Esophagus squamous epithelium (tissue), 4 donors: ENCODE measurements at regions not wholly inside any gene's neighbourhood (a gene's known extent, or its start where the extent isn't known, plus 50 kb on each side); places are given as distances from the start of the nearest gene placed in this dataset.

Source experiments
- POLR2A ChIP-seq, 4 donors: fragments of 450-650 bp; IDR thresholded peaks; one replicate each; pipeline ENCODE4 v1.6.1; 2017; ENCODE audit warnings: antibody characterized with exemption in 4 of 4, mild to moderate bottlenecking in 4 of 4, moderate library complexity in 3 of 4
- TF ChIP-seq, protein P1 (sequence below), 6 experiments: fragments of 450-650 bp in 4 of 6; fragments of 200-600 bp in 2 of 6; sonication (generic) in 2 of 6; IDR thresholded peaks; one replicate each; pipeline ENCODE4 v1.5.1; 2016 to 2019; ENCODE audit warnings: antibody characterized with exemption in 6 of 6, mild to moderate bottlenecking in 4 of 6, moderate library complexity in 4 of 6

DNA sequence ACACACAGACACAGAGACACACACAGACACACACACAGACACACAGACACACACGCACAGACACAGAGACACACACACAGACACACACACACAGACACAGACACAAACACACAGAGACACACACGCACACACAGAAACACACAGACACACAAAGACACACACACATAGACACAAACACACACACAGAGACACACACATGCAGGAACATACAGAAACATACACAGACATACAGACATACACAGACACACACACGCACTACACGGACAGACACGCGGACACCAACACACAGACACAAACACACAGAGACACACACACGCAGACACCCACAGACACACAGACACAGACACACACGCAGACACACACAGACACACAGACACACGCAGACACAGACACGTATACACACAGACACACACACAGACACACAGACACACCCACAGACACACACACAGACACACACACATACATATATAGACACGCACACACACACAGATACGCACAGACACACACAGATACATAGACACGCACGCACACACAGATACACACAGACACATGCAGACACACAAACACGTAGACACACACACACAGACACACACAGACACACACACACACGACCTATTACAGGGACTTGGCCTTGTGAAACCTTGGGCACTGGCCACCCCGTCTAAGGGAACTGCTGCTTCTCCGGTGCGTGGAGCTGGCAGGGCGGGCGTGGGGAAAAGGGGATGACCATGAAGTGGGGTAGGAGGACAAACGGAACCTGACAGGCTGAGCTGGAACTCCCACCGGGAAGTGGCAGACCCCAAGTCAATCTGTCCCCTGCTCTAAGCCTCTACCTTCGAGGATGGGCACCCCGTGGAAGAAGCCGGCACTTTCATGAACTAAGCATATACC is 211.4 kb downstream of the TFCP2L1 start:
- TF ChIP-seq, protein P1, sequence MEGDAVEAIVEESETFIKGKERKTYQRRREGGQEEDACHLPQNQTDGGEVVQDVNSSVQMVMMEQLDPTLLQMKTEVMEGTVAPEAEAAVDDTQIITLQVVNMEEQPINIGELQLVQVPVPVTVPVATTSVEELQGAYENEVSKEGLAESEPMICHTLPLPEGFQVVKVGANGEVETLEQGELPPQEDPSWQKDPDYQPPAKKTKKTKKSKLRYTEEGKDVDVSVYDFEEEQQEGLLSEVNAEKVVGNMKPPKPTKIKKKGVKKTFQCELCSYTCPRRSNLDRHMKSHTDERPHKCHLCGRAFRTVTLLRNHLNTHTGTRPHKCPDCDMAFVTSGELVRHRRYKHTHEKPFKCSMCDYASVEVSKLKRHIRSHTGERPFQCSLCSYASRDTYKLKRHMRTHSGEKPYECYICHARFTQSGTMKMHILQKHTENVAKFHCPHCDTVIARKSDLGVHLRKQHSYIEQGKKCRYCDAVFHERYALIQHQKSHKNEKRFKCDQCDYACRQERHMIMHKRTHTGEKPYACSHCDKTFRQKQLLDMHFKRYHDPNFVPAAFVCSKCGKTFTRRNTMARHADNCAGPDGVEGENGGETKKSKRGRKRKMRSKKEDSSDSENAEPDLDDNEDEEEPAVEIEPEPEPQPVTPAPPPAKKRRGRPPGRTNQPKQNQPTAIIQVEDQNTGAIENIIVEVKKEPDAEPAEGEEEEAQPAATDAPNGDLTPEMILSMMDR (IDR thresholded peaks at IDR 0.05), result no peak
- no peak for TF ChIP-seq POLR2A (IDR thresholded peaks at IDR 0.05)
